ENCODE measurements at regions not wholly inside any gene's neighbourhood (a gene's known extent, or its start where the extent isn't known, plus 50 kb on each side); places are given as distances from the start of the nearest gene placed in this dataset.

GRCh38 chr13:47049276-47049989 is 152.6 kb upstream of the HTR2A start:
- no peak for DNase-seq
- no peak for TF ChIP-seq CTCF (conservative IDR thresholded peaks at IDR 0.05)
- no peak for TF ChIP-seq EZH2 (IDR thresholded peaks at IDR 0.05; ENCODE audit: low read depth)
- H3K9me3 ChIP-seq (ENCODE audit: insufficient read depth, low read depth) = no peaks in the 10 kb centered on the region
- CTCF ChIA-PET = no interaction called here
- no peaks in the 10 kb centered on the region for H3F3A ChIP-seq (ENCODE audit: insufficient read depth, low read depth)
- H3K27me3 ChIP-seq (ENCODE audit: insufficient read depth, low read depth) = no peaks in the 10 kb centered on the region
- POLR2A ChIA-PET (ENCODE audit: unreplicated experiment) = no interaction called here
- no peak overlapping the region for H3K27ac ChIP-seq
- no peaks in the 10 kb centered on the region for H3K4me1 ChIP-seq (replicated peaks; ENCODE audit: insufficient read depth)
- no peaks in the 10 kb centered on the region for H3K9me2 ChIP-seq (ENCODE audit: insufficient read depth)
- H3K36me3 ChIP-seq (ENCODE audit: low read depth) = no peaks in the 10 kb centered on the region
- H3K4me2 ChIP-seq = no peak overlapping the region
- no peaks in the 10 kb centered on the region for H3K79me2 ChIP-seq (ENCODE audit: low read depth)
- intact Hi-C loops (cut with micrococcal nuclease; ENCODE audit: unreplicated experiment) = no loop called here
- H4K20me1 ChIP-seq (ENCODE audit: insufficient read depth) = no peaks in the 10 kb centered on the region
- H3K4me3 ChIP-seq = no peak overlapping the region
- BruUV-seq (replicated peaks) = no TSS peak
- H2AFZ ChIP-seq = no peak overlapping the region

- intact Hi-C loops (cut with micrococcal nuclease; ENCODE audit: unreplicated experiment) = no loop called here
- POLR2A ChIA-PET (ENCODE audit: unreplicated experiment) = no interaction called here
- BruUV-seq (replicated peaks) = no TSS peak
- Histone ChIP-seq H3K9me3 (ENCODE audit: insufficient read depth, low read depth) (no peaks in the 10 kb centered on the region), H3K79me2 (ENCODE audit: low read depth) (no peaks in the 10 kb centered on the region), H3K36me3 (ENCODE audit: low read depth) (no peaks in the 10 kb centered on the region), H3K4me3 (no peak overlapping the region), H3K4me2 (no peak overlapping the region), H3K9me2 (ENCODE audit: insufficient read depth) (no peaks in the 10 kb centered on the region), H3K27me3 (ENCODE audit: insufficient read depth, low read depth) (no peaks in the 10 kb centered on the region), H2AFZ (no peak overlapping the region), H3K4me1 (replicated peaks; ENCODE audit: insufficient read depth) (no peaks in the 10 kb centered on the region), H3F3A (ENCODE audit: insufficient read depth, low read depth) (no peaks in the 10 kb centered on the region), H3K27ac (no peak overlapping the region), H4K20me1 (ENCODE audit: insufficient read depth) (no peaks in the 10 kb centered on the region)
- no peak for TF ChIP-seq CTCF (conservative IDR thresholded peaks at IDR 0.05)
- no peak for TF ChIP-seq EZH2 (IDR thresholded peaks at IDR 0.05; ENCODE audit: low read depth)
- CTCF ChIA-PET = no interaction called here
- DNase-seq = no peak
Measured at GRCh38 chr13:47046706-47047105, 149.9 kb upstream of the HTR2A start.

- Histone ChIP-seq H3K4me2 (no peak overlapping the region), H2AFZ (no peak overlapping the region), H3K9me2 (ENCODE audit: insufficient read depth) (no peaks in the 10 kb centered on the region), H3K9me3 (ENCODE audit: insufficient read depth, low read depth) (no peaks in the 10 kb centered on the region), H3K27ac (no peak overlapping the region), H3K79me2 (ENCODE audit: low read depth) (no peaks in the 10 kb centered on the region), H3K27me3 (ENCODE audit: insufficient read depth, low read depth) (no peaks in the 10 kb centered on the region), H3K4me3 (no peak overlapping the region), H4K20me1 (ENCODE audit: insufficient read depth) (no peaks in the 10 kb centered on the region), H3K36me3 (ENCODE audit: low read depth) (no peaks in the 10 kb centered on the region), H3F3A (ENCODE audit: insufficient read depth, low read depth) (no peaks in the 10 kb centered on the region), H3K4me1 (replicated peaks; ENCODE audit: insufficient read depth) (no peaks in the 10 kb centered on the region)
- no TSS peak for BruUV-seq (replicated peaks)
- CTCF ChIA-PET = no interaction called here
- POLR2A ChIA-PET (ENCODE audit: unreplicated experiment) = no interaction called here
- intact Hi-C loops (cut with micrococcal nuclease; ENCODE audit: unreplicated experiment) = no loop called here
- TF ChIP-seq CTCF (conservative IDR thresholded peaks at IDR 0.05) = no peak
- DNase-seq = no peak
Measured at GRCh38 chr13:47044842-47045241, 148.0 kb upstream of the HTR2A start.

Measured in PC-9 (cell line).